Body of pancreas (tissue), 4 donors: ENCODE measurements at regions not wholly inside any gene's neighbourhood (a gene's known extent, or its start where the extent isn't known, plus 50 kb on each side); places are given as distances from the start of the nearest gene placed in this dataset.

Experiments
- ATAC-seq: fragments of 150-250 bp; one replicate; pipeline ENCODE4 v1.9.1; 2016
- DNase-seq, 4 donors: peaks; one replicate each; pipeline ENCODE4 v3.0.0-alpha.2; 2019
- H3K27ac ChIP-seq, 4 donors: fragments of 200-600 bp; sonication (generic); 1 replicate in 3 of 4; 2 replicates in 1 of 4; pipeline versions ENCODE4 v1.5.1 to v1.6.1; 2016 to 2019; ENCODE audit warnings: mild to moderate bottlenecking in 1 of 4, mixed read lengths in 1 of 4, moderate library complexity in 1 of 4
- H3K27me3 ChIP-seq, 2 donors: fragments of 200-600 bp; sonication (generic); one replicate each; pipeline ENCODE4 v1.6.0; 2016; ENCODE audit warnings: mild to moderate bottlenecking in 1 of 2
- H3K36me3 ChIP-seq, 2 donors: fragments of 200-600 bp; sonication (generic); replicated peaks in 1 of 2; 2 replicates each; pipeline ENCODE4 v1.5.1; 2016; ENCODE audit warnings: low read depth in 2 of 2; ENCODE audit not compliant: insufficient read depth in 1 of 2
- H3K4me1 ChIP-seq: fragments of 200-600 bp; sonication (generic); one replicate; pipeline ENCODE4 v1.6.0; 2016
- H3K4me3 ChIP-seq, 2 donors: fragments of 200-600 bp; sonication (generic); 1 replicate in 1 of 2; 2 replicates in 1 of 2; pipeline ENCODE4 v1.5.1; 2016 to 2019
- H3K9me3 ChIP-seq, 3 donors: fragments of 200-600 bp; sonication (generic); 1 replicate in 2 of 3; 2 replicates in 1 of 3; pipeline ENCODE4 v1.5.1; 2016
- POLR2A ChIP-seq, 3 donors: fragments of 450-650 bp; IDR thresholded peaks; one replicate each; pipeline ENCODE4 v1.6.1; 2016; ENCODE audit warnings: antibody characterized with exemption in 3 of 3, mild to moderate bottlenecking in 2 of 3
- WGBS, 2 donors: methylation state at CpG; one replicate each; pipeline ENCODE4 v1.1.5; 2017; 5-methylcytosine and 5-hydroxymethylcytosine counted together
- intact Hi-C: fragments of 100-400 bp; cut with DNase I; formaldehyde crosslinking; loops from one replicate; pipeline ENCODE4 v1.15.1; 2023
- TF ChIP-seq, protein P1 (sequence below), 7 experiments: fragments of 450-650 bp in 4 of 7; fragments of 200-600 bp in 3 of 7; sonication (generic) in 3 of 7; IDR thresholded peaks; one replicate each; pipeline ENCODE4 v1.5.1; 2016 to 2019; ENCODE audit warnings: antibody characterized with exemption in 7 of 7

DNA sequence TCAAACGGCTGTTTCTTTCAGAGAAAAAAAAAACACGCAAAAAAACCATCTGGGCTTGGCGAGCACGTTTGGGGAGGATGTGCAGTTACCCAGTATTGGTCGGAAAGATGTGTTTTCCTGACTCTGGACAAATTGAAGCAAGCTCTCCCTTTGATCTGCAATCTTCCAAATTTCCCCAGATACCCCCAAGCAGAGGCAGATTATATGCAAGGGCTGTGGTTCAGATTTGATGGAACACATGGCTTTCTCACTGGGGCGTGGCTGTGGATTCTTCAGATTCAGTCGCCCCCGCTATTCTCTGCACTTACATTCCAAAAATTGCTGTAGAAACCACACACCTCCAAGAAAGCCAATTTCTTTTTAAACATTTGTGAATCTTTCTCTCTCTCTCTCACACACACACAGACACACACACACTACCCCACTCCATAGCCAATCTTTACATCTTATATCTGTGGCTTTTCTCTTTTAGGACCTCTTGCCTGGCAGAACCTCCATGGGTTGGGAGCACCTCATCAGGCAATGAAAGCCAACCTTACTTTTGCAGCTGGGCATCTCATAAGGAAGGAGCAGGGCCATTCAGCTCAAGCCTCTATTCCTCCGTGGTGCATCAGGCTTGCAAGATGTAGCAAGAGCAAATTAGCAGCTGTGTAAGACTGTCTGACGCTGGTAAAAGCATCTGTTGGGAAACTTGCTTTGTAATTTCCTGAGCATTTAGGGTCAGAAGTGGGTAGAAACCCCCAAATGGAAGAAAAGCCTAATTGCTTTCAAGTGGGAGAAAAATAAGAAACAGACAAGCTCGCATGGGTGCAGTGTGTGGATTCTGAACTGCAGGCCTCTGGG is 103.9 kb upstream of the FAM20A start:
- intact Hi-C loops, result no loop called here
- TF ChIP-seq POLR2A (IDR thresholded peaks at IDR 0.05), result no peak
- TF ChIP-seq, protein P1, sequence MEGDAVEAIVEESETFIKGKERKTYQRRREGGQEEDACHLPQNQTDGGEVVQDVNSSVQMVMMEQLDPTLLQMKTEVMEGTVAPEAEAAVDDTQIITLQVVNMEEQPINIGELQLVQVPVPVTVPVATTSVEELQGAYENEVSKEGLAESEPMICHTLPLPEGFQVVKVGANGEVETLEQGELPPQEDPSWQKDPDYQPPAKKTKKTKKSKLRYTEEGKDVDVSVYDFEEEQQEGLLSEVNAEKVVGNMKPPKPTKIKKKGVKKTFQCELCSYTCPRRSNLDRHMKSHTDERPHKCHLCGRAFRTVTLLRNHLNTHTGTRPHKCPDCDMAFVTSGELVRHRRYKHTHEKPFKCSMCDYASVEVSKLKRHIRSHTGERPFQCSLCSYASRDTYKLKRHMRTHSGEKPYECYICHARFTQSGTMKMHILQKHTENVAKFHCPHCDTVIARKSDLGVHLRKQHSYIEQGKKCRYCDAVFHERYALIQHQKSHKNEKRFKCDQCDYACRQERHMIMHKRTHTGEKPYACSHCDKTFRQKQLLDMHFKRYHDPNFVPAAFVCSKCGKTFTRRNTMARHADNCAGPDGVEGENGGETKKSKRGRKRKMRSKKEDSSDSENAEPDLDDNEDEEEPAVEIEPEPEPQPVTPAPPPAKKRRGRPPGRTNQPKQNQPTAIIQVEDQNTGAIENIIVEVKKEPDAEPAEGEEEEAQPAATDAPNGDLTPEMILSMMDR (IDR thresholded peaks at IDR 0.05), result no peak

DNA sequence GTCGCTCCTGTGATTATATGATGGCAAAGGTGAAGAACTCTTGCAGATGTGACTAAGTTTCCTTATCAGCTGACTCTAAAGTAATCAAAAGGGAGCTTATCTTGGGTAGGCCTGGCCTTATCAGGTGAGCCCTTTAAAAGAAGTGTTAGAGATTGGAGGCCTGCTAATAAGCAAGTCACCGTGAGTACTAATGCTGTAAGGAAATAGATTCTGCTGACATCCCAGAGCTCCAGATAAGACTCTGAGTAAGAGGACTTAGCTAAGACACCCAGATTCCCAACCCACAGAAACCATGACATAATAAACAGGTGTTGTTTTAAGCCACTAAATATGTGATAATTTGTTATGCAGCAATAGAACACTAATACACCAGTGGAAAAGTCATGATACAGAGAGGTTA is 99.9 kb upstream of the FAM20A start:
- intact Hi-C loops, result no loop called here
- Histone ChIP-seq H3K4me1 (no peaks in the 10 kb centered on the region), H3K9me3 (no peaks in the 10 kb centered on the region), H3K4me3 (no peak overlapping the region), H3K27ac (no peak overlapping the region), H3K27me3 (no peaks in the 10 kb centered on the region), H3K36me3 (no peaks in the 10 kb centered on the region)
- DNase-seq, result no peak
- no peak for TF ChIP-seq POLR2A (IDR thresholded peaks at IDR 0.05)
- TF ChIP-seq, protein P1 (IDR thresholded peaks at IDR 0.05), result no peak
- WGBS, 2 donors, result 27 to 48% methylated on average over 2 of the region's 2 CpGs
- no peak for ATAC-seq

More for the DNA sequence above, 103.9 kb upstream of the FAM20A start:
- ATAC-seq (peak; percentile 47), DNase-seq (peak in 1 of 4 donors; percentile 49)
- peak overlapping the region in 1 of 4 donors; percentile 13 for H3K27ac ChIP-seq
- no peaks in the 10 kb centered on the region for H3K36me3 ChIP-seq
- WGBS, 2 donors, result 72 to 73% methylated on average over 11 of the region's 11 CpGs
- H3K4me1 ChIP-seq, result no peaks in the 10 kb centered on the region
- no peaks in the 10 kb centered on the region for H3K27me3 ChIP-seq
- H3K4me3 ChIP-seq, result no peak overlapping the region
- H3K9me3 ChIP-seq, result no peaks in the 10 kb centered on the region

DNA sequence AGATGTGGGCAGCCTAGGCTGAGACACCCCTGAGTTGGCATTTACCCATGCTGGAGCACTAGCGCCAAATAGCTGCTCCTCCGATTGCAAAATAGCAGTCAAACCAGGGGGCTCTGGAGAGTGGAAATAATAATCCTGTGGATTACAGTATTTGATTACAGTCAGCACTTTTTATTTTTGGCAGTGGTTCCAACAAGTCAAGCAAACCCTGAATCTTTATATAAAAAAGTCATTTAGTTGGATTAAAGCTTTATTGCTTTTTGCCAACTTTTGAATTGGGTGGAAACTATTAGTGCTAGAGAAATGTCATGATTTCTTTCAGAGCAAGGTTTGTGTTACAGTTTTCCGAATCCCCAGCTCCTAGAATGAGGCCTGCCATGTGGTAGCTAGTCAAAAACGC is 99.3 kb upstream of the FAM20A start:
- intact Hi-C loops, result no loop called here
- H3K27ac ChIP-seq, result no peak overlapping the region

DNA sequence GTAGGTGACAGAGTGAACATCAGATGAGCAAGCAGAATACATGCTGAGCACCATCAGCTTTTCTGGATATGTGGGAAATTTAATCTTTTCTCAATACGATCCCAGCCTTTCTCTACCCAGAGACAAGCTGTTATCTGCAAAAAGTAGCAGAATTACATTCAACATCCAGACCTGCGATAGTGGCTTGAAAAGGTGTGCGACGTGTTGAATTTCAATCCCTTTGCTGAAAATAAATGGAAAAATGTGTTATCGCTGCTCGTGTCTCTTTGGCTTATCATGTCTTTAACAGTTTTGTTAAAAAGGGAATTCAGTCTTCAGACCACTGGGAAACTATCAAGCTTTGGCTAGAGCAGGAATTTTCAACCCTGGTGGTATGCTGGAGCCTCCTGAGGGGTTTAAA is 98.8 kb upstream of the FAM20A start:
- H3K9me3 ChIP-seq, result no peaks in the 10 kb centered on the region
- 81 to 87% methylated on average over 6 of the region's 6 CpGs for WGBS, 2 donors
- H3K36me3 ChIP-seq, result no peaks in the 10 kb centered on the region
- ATAC-seq, result no peak
- H3K4me3 ChIP-seq, result no peak overlapping the region
- no peak overlapping the region for H3K27ac ChIP-seq
- intact Hi-C loops, result no loop called here
- H3K27me3 ChIP-seq, result no peaks in the 10 kb centered on the region
- TF ChIP-seq POLR2A (IDR thresholded peaks at IDR 0.05), result no peak
- TF ChIP-seq, protein P1 (IDR thresholded peaks at IDR 0.05), result no peak
- H3K4me1 ChIP-seq, result no peaks in the 10 kb centered on the region
- no peak for DNase-seq

More for the DNA sequence above, 99.3 kb upstream of the FAM20A start:
- WGBS, 2 donors, result 81 to 83% methylated on average over 4 of the region's 4 CpGs
- H3K4me3 ChIP-seq, result no peak overlapping the region
- DNase-seq (no peak), ATAC-seq (no peak)
- TF ChIP-seq, protein P1 (IDR thresholded peaks at IDR 0.05), result no peak
- TF ChIP-seq POLR2A (IDR thresholded peaks at IDR 0.05), result no peak
- H3K27me3 ChIP-seq, result no peaks in the 10 kb centered on the region
- H3K4me1 ChIP-seq, result no peaks in the 10 kb centered on the region
- H3K36me3 ChIP-seq, result no peaks in the 10 kb centered on the region
- no peaks in the 10 kb centered on the region for H3K9me3 ChIP-seq

DNA sequence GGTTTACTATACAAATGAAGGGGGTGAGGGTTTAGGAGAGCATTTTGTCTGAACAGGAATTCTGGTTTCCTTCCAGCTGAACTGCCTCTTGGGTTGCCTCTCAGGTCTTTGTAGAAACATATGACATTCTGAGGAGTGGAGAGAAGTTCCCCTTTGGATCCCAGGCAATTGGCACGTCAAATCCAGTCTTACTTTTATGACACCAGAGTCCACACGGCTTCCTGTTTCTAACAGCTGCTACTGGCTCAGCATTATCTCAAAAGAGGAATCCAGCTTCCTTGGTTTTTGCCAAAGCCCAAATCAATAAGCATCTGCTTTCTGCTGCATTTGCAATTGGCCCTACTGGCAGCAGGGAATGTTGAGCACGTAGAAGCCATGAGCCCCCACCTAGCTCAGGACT is 97.6 kb upstream of the FAM20A start:
- Histone ChIP-seq H3K27me3 (no peaks in the 10 kb centered on the region), H3K36me3 (no peaks in the 10 kb centered on the region), H3K27ac (peak overlapping the region in 1 of 4 donors; percentile 30), H3K9me3 (no peaks in the 10 kb centered on the region), H3K4me1 (no peaks in the 10 kb centered on the region), H3K4me3 (no peak overlapping the region)
- intact Hi-C loops, result no loop called here
- no peak for ATAC-seq
- peak in 1 of 4 donors; percentile 45 for DNase-seq
- WGBS, 2 donors, result 28 to 35% methylated on average over 3 of the region's 3 CpGs
- no peak for TF ChIP-seq POLR2A (IDR thresholded peaks at IDR 0.05)
- TF ChIP-seq, protein P1 (IDR thresholded peaks at IDR 0.05), result no peak
